ENCODE measurements at regions not wholly inside any gene's neighbourhood (a gene's known extent, or its start where the extent isn't known, plus 50 kb on each side); places are given as distances from the start of the nearest gene placed in this dataset.

- in situ Hi-C loops (cut with MboI; ENCODE audit: low sequenced_read_pairs in 4 of 4) (no loop called here), intact Hi-C loops (cut with DNase I; ENCODE audit: low total_unique reads) (no loop called here)
- TF ChIP-seq POLR2A (IDR thresholded peaks at IDR 0.05) (no peak), CTCF (IDR thresholded peaks at IDR 0.05 in 4 of 5, conservative IDR thresholded peaks at IDR 0.05 in 1 of 5) (no peak)
- Histone ChIP-seq H3K9me3 (no peaks in the 10 kb centered on the region), H3K4me3 (peak overlapping the region in 3 of 4 donors; percentile 3 to 43 (median 9)), H3K4me1 (peaks cover 10 to 16% of the 10 kb centered on the region in 2 donors), H3K36me3 (no peaks in the 10 kb centered on the region), H3K27ac (peak overlapping the region; percentile 37 to 60 (median 46)), H3K27me3 (no peaks in the 10 kb centered on the region)
- ATAC-seq (peak in 1 of 2 donors; percentile 24), DNase-seq (no peak)
Measured at GRCh38 chr6:140537211-140537610, 1162.8 kb upstream of the CITED2 start.

GRCh38 chr6:140535511-140535910 is 1161.1 kb upstream of the CITED2 start:
- H3K4me1 ChIP-seq = peaks cover 10 to 16% of the 10 kb centered on the region in 2 donors

GRCh38 chr6:140533526-140533925 is 1159.1 kb upstream of the CITED2 start:
- Histone ChIP-seq H3K27ac (no peak overlapping the region), H3K4me3 (no peak overlapping the region), H3K4me1 (peaks cover 10 to 16% of the 10 kb centered on the region in 2 donors), H3K27me3 (no peaks in the 10 kb centered on the region), H3K9me3 (no peaks in the 10 kb centered on the region), H3K36me3 (no peaks in the 10 kb centered on the region)
- DNase-seq (no peak), ATAC-seq (no peak)
- in situ Hi-C loops (cut with MboI; ENCODE audit: low sequenced_read_pairs in 4 of 4) (no loop called here), intact Hi-C loops (cut with DNase I; ENCODE audit: low total_unique reads) (no loop called here)
- no peak for TF ChIP-seq CTCF (IDR thresholded peaks at IDR 0.05 in 4 of 5, conservative IDR thresholded peaks at IDR 0.05 in 1 of 5)
- no peak for TF ChIP-seq POLR2A (IDR thresholded peaks at IDR 0.05)

More at GRCh38 chr6:140535511-140535910, 1161.1 kb upstream of the CITED2 start:
- Histone ChIP-seq H3K36me3 (no peaks in the 10 kb centered on the region), H3K9me3 (no peaks in the 10 kb centered on the region), H3K27me3 (no peaks in the 10 kb centered on the region), H3K4me3 (no peak overlapping the region), H3K27ac (no peak overlapping the region)
- no peak for ATAC-seq
- no peak for DNase-seq
- TF ChIP-seq CTCF (IDR thresholded peaks at IDR 0.05 in 4 of 5, conservative IDR thresholded peaks at IDR 0.05 in 1 of 5) (no peak), POLR2A (IDR thresholded peaks at IDR 0.05) (no peak)
- in situ Hi-C loops (cut with MboI; ENCODE audit: low sequenced_read_pairs in 4 of 4) (no loop called here), intact Hi-C loops (cut with DNase I; ENCODE audit: low total_unique reads) (no loop called here)

- ATAC-seq (peak; percentile 47 to 64), DNase-seq (no peak)
- Histone ChIP-seq H3K4me3 (no peak overlapping the region), H3K27ac (no peak overlapping the region), H3K27me3 (no peaks in the 10 kb centered on the region), H3K4me1 (peaks cover 6 to 7% of the 10 kb centered on the region in 2 donors), H3K9me3 (no peaks in the 10 kb centered on the region), H3K36me3 (no peaks in the 10 kb centered on the region)
- TF ChIP-seq CTCF (IDR thresholded peaks at IDR 0.05 in 4 of 5, conservative IDR thresholded peaks at IDR 0.05 in 1 of 5) (no peak), POLR2A (IDR thresholded peaks at IDR 0.05) (no peak)
- intact Hi-C loops (cut with DNase I; ENCODE audit: low total_unique reads) (no loop called here), in situ Hi-C loops (cut with MboI; ENCODE audit: low sequenced_read_pairs in 4 of 4) (no loop called here)
Measured at GRCh38 chr6:140504776-140505175, 1130.3 kb upstream of the CITED2 start.

- no peak overlapping the region for H3K4me3 ChIP-seq
- H3K36me3 ChIP-seq = no peaks in the 10 kb centered on the region
- H3K4me1 ChIP-seq = peaks cover 6 to 7% of the 10 kb centered on the region in 2 donors
- no peak for TF ChIP-seq CTCF (IDR thresholded peaks at IDR 0.05 in 4 of 5, conservative IDR thresholded peaks at IDR 0.05 in 1 of 5)
- TF ChIP-seq POLR2A (IDR thresholded peaks at IDR 0.05) = no peak
- H3K9me3 ChIP-seq = no peaks in the 10 kb centered on the region
- DNase-seq (no peak), ATAC-seq (no peak)
- in situ Hi-C loops (cut with MboI; ENCODE audit: low sequenced_read_pairs in 4 of 4) (no loop called here), intact Hi-C loops (cut with DNase I; ENCODE audit: low total_unique reads) (no loop called here)
- H3K27me3 ChIP-seq = no peaks in the 10 kb centered on the region
- no peak overlapping the region for H3K27ac ChIP-seq
Measured at GRCh38 chr6:140500849-140501248, 1126.4 kb upstream of the CITED2 start.
